GM19395 (cell line): ENCODE measurements at regions not wholly inside any gene's neighbourhood (a gene's known extent, or its start where the extent isn't known, plus 50 kb on each side); places are given as distances from the start of the nearest gene placed in this dataset.

ENCODE experiments used
- ATAC-seq: cut with Tn5 transposase; IDR thresholded peaks from one replicate; pipeline ENCODE4 v1.9.1; 2021; ENCODE audit warnings: mild to moderate bottlenecking, moderate library complexity; ENCODE audit not compliant: unreplicated experiment

- no peak for ATAC-seq
Observed at GRCh38 chr11:13907678-13908077, 54.8 kb upstream of the SPON1 start.

DNA sequence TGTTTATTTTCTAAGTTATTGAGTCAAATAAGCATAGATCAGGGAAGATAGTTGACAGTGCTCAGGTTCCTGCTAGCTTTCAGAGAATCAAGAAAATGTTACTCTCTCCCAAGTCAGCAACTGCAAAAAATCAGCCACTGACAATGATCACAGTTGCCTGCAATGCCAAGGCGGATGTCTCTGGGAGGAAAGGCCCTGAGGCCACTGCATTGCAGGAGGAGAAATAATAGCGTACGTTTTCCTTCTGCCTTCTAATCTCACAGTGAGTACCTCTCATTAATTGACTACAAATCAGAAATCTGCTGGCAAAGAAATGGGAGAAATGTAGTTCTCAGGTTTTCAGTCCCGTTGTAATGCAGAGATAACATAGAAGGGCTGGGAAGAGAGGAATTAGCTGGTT, 54.0 kb upstream of the SPON1 start:
- ATAC-seq, result no peak
